Epidermal melanocyte (primary cell): ENCODE measurements at regions not wholly inside any gene's neighbourhood (a gene's known extent, or its start where the extent isn't known, plus 50 kb on each side); places are given as distances from the start of the nearest gene placed in this dataset.

Source experiments
- DNase-seq: peaks from one replicate; pipeline ENCODE4 v3.0.0; 2011; ENCODE audit warnings: low spot score; ENCODE audit not compliant: insufficient read length

GRCh38 chr4:114358901-114359300 is 239.7 kb upstream of the UGT8 start:
- no peak for DNase-seq

GRCh38 chr4:114361249-114361648 is 237.4 kb upstream of the UGT8 start:
- DNase-seq = no peak

GRCh38 chr4:114364857-114365256 is 233.8 kb upstream of the UGT8 start:
- peak; percentile 28 for DNase-seq

GRCh38 chr4:114365591-114365990 is 233.0 kb upstream of the UGT8 start:
- DNase-seq = no peak

GRCh38 chr4:114366368-114366767 is 232.2 kb upstream of the UGT8 start:
- DNase-seq = no peak

- no peak for DNase-seq
Observed at GRCh38 chr4:114368751-114369150, 229.9 kb upstream of the UGT8 start.

GRCh38 chr4:114373508-114373907 is 225.1 kb upstream of the UGT8 start:
- DNase-seq = no peak

- DNase-seq = no peak
Observed at GRCh38 chr4:114378305-114378903, 220.2 kb upstream of the UGT8 start.

GRCh38 chr4:114383067-114383466 is 215.5 kb upstream of the UGT8 start:
- no peak for DNase-seq

- no peak for DNase-seq
Observed at GRCh38 chr4:114383721-114384120, 214.9 kb upstream of the UGT8 start.

- DNase-seq = no peak
Observed at GRCh38 chr4:114384629-114385028, 214.0 kb upstream of the UGT8 start.

- no peak for DNase-seq
Observed at GRCh38 chr4:114385195-114385985, 213.2 kb upstream of the UGT8 start.

- DNase-seq = no peak
Observed at GRCh38 chr4:114386637-114387233, 211.9 kb upstream of the UGT8 start.

GRCh38 chr4:114389070-114389685 is 209.4 kb upstream of the UGT8 start:
- no peak for DNase-seq

- no peak for DNase-seq
Observed at GRCh38 chr4:114393295-114394038, 205.1 kb upstream of the UGT8 start.

GRCh38 chr4:114396808-114397207 is 201.8 kb upstream of the UGT8 start:
- DNase-seq = no peak

- no peak for DNase-seq
Observed at GRCh38 chr4:114398410-114398809, 200.2 kb upstream of the UGT8 start.

GRCh38 chr4:114399105-114399504 is 199.5 kb upstream of the UGT8 start:
- no peak for DNase-seq

- no peak for DNase-seq
Observed at GRCh38 chr4:114400531-114400930, 198.1 kb upstream of the UGT8 start.

GRCh38 chr4:114401483-114401882 is 197.1 kb upstream of the UGT8 start:
- no peak for DNase-seq

GRCh38 chr4:114417214-114417613 is 181.4 kb upstream of the UGT8 start:
- no peak for DNase-seq

GRCh38 chr4:114420069-114420468 is 178.5 kb upstream of the UGT8 start:
- no peak for DNase-seq
